Neural progenitor cell (in vitro differentiated cells): ENCODE measurements at regions not wholly inside any gene's neighbourhood (a gene's known extent, or its start where the extent isn't known, plus 50 kb on each side); places are given as distances from the start of the nearest gene placed in this dataset.

Experiments
- DNase-seq: peaks from one replicate; pipeline ENCODE4 v3.0.0-alpha.2; 2016; ENCODE audit warnings: low spot score
- H2AFZ ChIP-seq: fragments of 200-600 bp; sonication (generic); replicated peaks from 2 replicates; pipeline ENCODE4 v1.6.1; 2016; ENCODE audit warnings: antibody characterized with exemption
- H3F3A ChIP-seq: fragments of 200-600 bp; sonication (generic); 2 replicates; pipeline ENCODE4 v1.6.1; 2016; ENCODE audit warnings: antibody characterized with exemption, low read depth
- H3K27ac ChIP-seq: fragments of 200-600 bp; sonication (generic); 2 replicates; pipeline ENCODE4 v1.5.1; 2016; ENCODE audit warnings: mild to moderate bottlenecking
- H3K27me3 ChIP-seq: fragments of 200-600 bp; sonication (generic); 2 replicates; pipeline ENCODE4 v1.6.1; 2016; ENCODE audit warnings: mild to moderate bottlenecking, moderate library complexity
- H3K36me3 ChIP-seq: fragments of 200-600 bp; sonication (generic); 2 replicates; pipeline ENCODE4 v1.5.1; 2016
- H3K4me1 ChIP-seq: fragments of 200-600 bp; sonication (generic); 2 replicates; pipeline ENCODE4 v1.6.1; 2016; ENCODE audit warnings: mixed run types
- H3K4me2 ChIP-seq: fragments of 200-600 bp; sonication (generic); 2 replicates; pipeline ENCODE4 v1.6.1; 2016
- H3K4me3 ChIP-seq: fragments of 200-600 bp; sonication (generic); 2 replicates; pipeline ENCODE4 v1.5.1; 2016
- H3K79me2 ChIP-seq: fragments of 200-600 bp; sonication (generic); 2 replicates; pipeline ENCODE4 v1.6.1; 2016; ENCODE audit warnings: low read depth
- H3K9ac ChIP-seq: fragments of 200-600 bp; sonication (generic); 2 replicates; pipeline ENCODE4 v1.6.1; 2016
- H3K9me3 ChIP-seq: fragments of 200-600 bp; sonication (generic); 2 replicates; pipeline ENCODE4 v1.5.1; 2016; ENCODE audit warnings: low read depth
- H4K20me1 ChIP-seq: fragments of 200-600 bp; sonication (generic); 2 replicates; pipeline ENCODE4 v1.6.1; 2016; ENCODE audit warnings: low read depth
- H3K27ac Mint-ChIP-seq: 3 replicates; pipeline ENCODE4 v1.8.0; 2021; ENCODE audit warnings: mixed read lengths
- H3K27me3 Mint-ChIP-seq: 2 replicates; pipeline ENCODE4 v1.8.0; 2022; ENCODE audit warnings: low read depth, mild to moderate bottlenecking, inconsistent platforms, moderate library complexity, mixed read lengths; ENCODE audit not compliant: insufficient read depth
- H3K36me3 Mint-ChIP-seq: 3 replicates; pipeline ENCODE4 v1.8.0; 2021; ENCODE audit warnings: mixed read lengths
- H3K4me1 Mint-ChIP-seq: 3 replicates; pipeline ENCODE4 v1.8.0; 2021; ENCODE audit warnings: mixed read lengths
- H3K4me3 Mint-ChIP-seq: 3 replicates; pipeline ENCODE4 v1.8.0; 2021; ENCODE audit warnings: mild to moderate bottlenecking, moderate library complexity, mixed read lengths
- H3K9me3 Mint-ChIP-seq: 3 replicates; pipeline ENCODE4 v1.8.0; 2020; ENCODE audit warnings: mixed read lengths
- EZH2 ChIP-seq: fragments of 200-600 bp; sonication (generic); IDR thresholded peaks from 2 replicates; pipeline ENCODE4 v1.6.1; 2017; ENCODE audit warnings: antibody characterized with exemption, mild to moderate bottlenecking, moderate library complexity
- EZH2phosphoT487 ChIP-seq: fragments of 200-600 bp; sonication (generic); IDR thresholded peaks from 2 replicates; pipeline ENCODE4 v1.6.1; 2017; ENCODE audit warnings: antibody characterized with exemption
- TF ChIP-seq, protein P1 (sequence below): fragments of 200-600 bp; sonication (generic); IDR thresholded peaks from 2 replicates; pipeline ENCODE4 v1.5.1; 2017; ENCODE audit warnings: antibody characterized with exemption, mild to moderate bottlenecking

DNA sequence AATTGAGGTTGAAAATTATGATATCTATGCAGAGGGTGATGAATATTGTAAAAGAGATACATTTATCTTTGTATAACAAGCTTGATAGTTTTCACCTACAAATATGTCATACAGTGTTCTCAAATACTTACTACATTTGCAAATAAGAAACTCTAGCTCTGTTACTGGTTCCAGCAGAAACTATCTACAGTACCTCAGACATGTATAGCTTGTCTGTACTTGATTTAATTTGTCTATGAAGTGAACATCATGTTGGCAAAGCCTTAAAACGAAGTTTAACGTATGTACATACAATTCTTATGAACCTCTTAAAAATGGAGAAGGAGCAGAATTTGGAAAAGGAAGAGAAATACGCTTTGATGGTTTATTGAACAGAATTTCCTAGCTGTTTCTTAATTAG, 201.4 kb upstream of the MARCKS start:
- Histone ChIP-seq H3K79me2 (no peaks in the 10 kb centered on the region), H3K27me3 (no peaks in the 10 kb centered on the region)

DNA sequence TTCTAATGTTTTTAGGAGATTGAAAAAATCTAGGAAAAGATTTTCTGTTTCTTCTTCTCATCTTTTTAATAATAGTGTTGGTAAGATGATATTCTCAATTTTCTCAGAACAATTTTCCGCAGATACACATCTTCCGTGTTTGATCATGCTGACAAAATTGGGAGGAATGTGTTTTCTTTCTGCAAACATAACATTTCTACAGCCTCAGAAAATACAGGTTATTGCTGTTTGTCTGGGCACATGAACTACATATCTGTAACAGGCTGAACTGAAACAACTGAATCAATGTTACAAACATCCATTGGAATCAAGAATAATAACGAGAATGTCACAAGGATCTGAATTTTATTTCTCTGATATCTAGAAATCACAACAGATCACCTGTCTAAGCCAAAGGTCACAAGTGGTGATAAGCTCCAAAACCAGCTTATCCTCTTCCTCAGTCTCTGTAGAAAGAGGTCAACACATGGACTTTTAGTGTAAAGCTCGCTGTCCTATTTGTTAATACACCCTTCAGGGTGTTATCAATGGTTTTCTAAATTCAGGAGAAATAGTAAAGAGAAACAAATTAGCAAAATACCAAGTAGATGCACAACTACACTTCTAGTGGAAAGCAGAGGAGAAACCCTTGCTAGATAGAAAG, 197.3 kb upstream of the MARCKS start:
- no peak overlapping the region for H2AFZ ChIP-seq
- no peak for DNase-seq
- no peaks in the 10 kb centered on the region for H3K9me3 ChIP-seq
- Mint-ChIP-seq H3K36me3 (no peaks in the 10 kb centered on the region), H3K4me1 (peaks cover 3% of the 10 kb centered on the region), H3K27ac (no peak overlapping the region), H3K4me3 (no peak overlapping the region), H3K9me3 (no peaks in the 10 kb centered on the region), H3K27me3 (no peaks in the 10 kb centered on the region)
- H3K27me3 ChIP-seq, result no peaks in the 10 kb centered on the region
- H3K4me2 ChIP-seq, result no peak overlapping the region
- no peaks in the 10 kb centered on the region for H3K36me3 ChIP-seq
- no peaks in the 10 kb centered on the region for H4K20me1 ChIP-seq
- H3K9ac ChIP-seq, result no peak overlapping the region
- H3F3A ChIP-seq, result no peaks in the 10 kb centered on the region
- no peaks in the 10 kb centered on the region for H3K79me2 ChIP-seq
- H3K4me1 ChIP-seq, result no peaks in the 10 kb centered on the region
- TF ChIP-seq, protein P1, sequence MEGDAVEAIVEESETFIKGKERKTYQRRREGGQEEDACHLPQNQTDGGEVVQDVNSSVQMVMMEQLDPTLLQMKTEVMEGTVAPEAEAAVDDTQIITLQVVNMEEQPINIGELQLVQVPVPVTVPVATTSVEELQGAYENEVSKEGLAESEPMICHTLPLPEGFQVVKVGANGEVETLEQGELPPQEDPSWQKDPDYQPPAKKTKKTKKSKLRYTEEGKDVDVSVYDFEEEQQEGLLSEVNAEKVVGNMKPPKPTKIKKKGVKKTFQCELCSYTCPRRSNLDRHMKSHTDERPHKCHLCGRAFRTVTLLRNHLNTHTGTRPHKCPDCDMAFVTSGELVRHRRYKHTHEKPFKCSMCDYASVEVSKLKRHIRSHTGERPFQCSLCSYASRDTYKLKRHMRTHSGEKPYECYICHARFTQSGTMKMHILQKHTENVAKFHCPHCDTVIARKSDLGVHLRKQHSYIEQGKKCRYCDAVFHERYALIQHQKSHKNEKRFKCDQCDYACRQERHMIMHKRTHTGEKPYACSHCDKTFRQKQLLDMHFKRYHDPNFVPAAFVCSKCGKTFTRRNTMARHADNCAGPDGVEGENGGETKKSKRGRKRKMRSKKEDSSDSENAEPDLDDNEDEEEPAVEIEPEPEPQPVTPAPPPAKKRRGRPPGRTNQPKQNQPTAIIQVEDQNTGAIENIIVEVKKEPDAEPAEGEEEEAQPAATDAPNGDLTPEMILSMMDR, result no peak
- H3K27ac ChIP-seq, result no peak overlapping the region
- H3K4me3 ChIP-seq, result no peak overlapping the region

More for the DNA sequence above, 201.4 kb upstream of the MARCKS start:
- H3K9me3 ChIP-seq, result no peaks in the 10 kb centered on the region
- no peak overlapping the region for H2AFZ ChIP-seq
- H3F3A ChIP-seq, result no peaks in the 10 kb centered on the region
- no peak overlapping the region for H3K27ac ChIP-seq
- no peak overlapping the region for H3K9ac ChIP-seq
- no peak overlapping the region for H3K4me3 ChIP-seq
- no peak for DNase-seq
- Mint-ChIP-seq H3K9me3 (peaks cover 2% of the 10 kb centered on the region), H3K4me1 (peaks cover 8% of the 10 kb centered on the region), H3K27ac (no peak overlapping the region), H3K4me3 (no peak overlapping the region), H3K27me3 (peaks cover 2% of the 10 kb centered on the region), H3K36me3 (peaks cover 2% of the 10 kb centered on the region)
- H3K4me1 ChIP-seq, result no peaks in the 10 kb centered on the region
- no peaks in the 10 kb centered on the region for H3K36me3 ChIP-seq
- no peak overlapping the region for H3K4me2 ChIP-seq
- TF ChIP-seq, protein P1, result no peak
- TF ChIP-seq EZH2phosphoT487 (no peak), EZH2 (no peak)
- no peaks in the 10 kb centered on the region for H4K20me1 ChIP-seq

DNA sequence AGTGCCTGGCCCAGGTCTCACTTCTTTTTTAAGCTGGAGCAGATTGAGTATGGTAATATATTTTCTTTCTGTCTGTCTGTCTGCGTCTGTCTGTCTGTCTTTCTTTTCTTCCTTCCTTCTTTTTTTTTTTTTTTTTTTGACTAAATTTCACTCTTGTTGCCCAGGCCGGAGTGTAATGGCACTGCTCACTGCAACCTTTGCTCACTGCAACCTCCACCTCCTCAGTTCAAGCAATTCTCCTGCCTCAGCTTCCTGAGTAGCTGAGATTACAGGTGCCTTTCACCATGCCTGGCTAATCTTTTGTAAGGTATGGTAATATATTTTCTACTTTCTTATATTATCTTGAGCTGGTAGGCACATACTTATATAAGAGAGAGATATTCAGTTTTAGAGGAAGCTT, 196.3 kb upstream of the MARCKS start:
- peaks cover 4% of the 10 kb centered on the region for H3K27me3 Mint-ChIP-seq
- H3K79me2 ChIP-seq, result no peaks in the 10 kb centered on the region
- H3K4me3 Mint-ChIP-seq, result no peak overlapping the region
- H3K4me3 ChIP-seq, result no peak overlapping the region
- no peak for DNase-seq
- H3K9me3 ChIP-seq, result no peaks in the 10 kb centered on the region
- no peaks in the 10 kb centered on the region for H3K36me3 ChIP-seq
- no peak overlapping the region for H2AFZ ChIP-seq
- TF ChIP-seq EZH2, result no peak
- TF ChIP-seq, protein P1, result no peak
- no peak for TF ChIP-seq EZH2phosphoT487
- no peak overlapping the region for H3K9ac ChIP-seq
- H3F3A ChIP-seq, result no peaks in the 10 kb centered on the region
- no peak overlapping the region for H3K4me2 ChIP-seq
- H3K27ac Mint-ChIP-seq, result no peak overlapping the region
- peaks cover 3% of the 10 kb centered on the region for H3K4me1 Mint-ChIP-seq
- no peaks in the 10 kb centered on the region for H3K36me3 Mint-ChIP-seq
- H4K20me1 ChIP-seq, result no peaks in the 10 kb centered on the region
- H3K27me3 ChIP-seq, result no peaks in the 10 kb centered on the region
- no peak overlapping the region for H3K27ac ChIP-seq
- H3K9me3 Mint-ChIP-seq, result no peaks in the 10 kb centered on the region
- no peaks in the 10 kb centered on the region for H3K4me1 ChIP-seq
